Right renal cortex interstitium (tissue), 3 donors: ENCODE measurements at regions not wholly inside any gene's neighbourhood (a gene's known extent, or its start where the extent isn't known, plus 50 kb on each side); places are given as distances from the start of the nearest gene placed in this dataset.

Experiments
- DNase-seq, 3 donors: peaks; one replicate each; pipeline ENCODE4 v3.0.0-alpha.2; 2013; ENCODE audit warnings: low read depth in 3 of 3, low spot score in 2 of 3

DNA sequence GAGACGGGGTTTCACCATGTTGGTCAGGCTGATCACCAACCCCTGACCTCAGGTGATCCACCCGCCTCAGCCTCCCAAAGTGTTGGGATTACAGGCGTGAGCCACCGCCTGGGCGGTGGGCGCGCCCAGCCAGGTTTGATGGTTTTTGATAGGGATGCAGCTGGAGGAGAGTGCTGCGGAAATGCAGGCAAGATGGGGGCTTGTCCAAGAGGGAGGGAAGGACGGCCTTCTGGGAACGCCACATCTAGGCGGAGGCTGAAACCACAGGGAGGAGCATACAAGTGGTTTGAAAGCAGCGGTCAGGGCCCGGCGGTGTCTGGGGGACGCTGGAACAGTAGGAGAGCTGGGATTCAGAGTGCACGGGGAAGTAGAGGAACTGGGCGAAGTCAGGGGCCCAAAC, 134.6 kb downstream of the VRK1 start:
- DNase-seq: no peak

DNA sequence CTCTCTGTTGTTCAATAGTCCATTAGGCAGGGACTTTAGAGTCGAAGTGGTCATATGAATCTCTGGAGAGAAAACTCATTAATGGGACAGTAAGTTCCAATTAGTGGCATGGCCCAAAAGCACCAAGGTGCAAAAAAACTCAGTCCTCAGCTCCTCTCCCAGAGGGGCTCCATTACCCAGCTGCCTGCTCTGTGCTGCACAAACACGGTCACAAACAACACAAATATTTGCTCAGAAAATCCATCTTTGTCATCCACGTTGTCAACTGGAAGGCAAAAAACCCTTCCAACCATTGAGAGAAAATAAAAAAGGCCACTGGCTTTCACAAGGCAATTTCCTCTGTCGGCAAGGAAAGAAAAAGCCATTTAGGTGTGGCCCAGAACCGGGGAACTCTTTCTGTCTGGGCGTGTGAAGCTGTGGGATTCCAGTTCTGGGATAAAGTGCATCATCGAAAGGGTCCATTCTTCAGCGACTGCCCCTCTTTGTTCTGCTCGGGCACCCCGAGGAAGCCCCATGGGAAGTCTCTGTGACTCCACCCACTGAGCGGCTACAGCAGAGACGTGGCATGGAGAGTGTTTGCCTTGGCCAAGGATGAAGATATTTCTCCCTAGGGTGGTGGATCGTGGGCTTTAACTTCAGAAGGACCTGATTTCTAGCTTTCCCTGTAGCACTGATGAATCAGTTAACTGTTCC, 137.6 kb downstream of the VRK1 start:
- no peak for DNase-seq

DNA sequence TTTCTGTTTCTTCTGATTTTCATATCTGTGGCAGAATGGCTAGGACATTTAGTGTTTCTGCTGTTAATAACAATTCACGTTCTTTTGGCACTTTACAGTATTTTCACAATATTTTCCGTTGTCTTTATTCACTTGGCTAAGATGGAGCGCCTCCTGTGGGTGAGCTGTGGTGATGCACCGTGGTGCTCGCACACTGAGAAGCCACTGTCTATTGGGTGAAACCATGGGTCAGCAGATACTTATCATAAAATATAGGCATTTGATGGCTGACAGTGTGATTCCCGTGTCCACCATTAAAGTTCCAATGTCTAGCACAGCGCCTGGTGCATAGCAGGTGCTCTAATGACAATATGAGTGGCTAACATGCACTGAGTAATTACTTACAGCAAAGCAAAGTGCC, 141.8 kb downstream of the VRK1 start:
- DNase-seq: no peak

DNA sequence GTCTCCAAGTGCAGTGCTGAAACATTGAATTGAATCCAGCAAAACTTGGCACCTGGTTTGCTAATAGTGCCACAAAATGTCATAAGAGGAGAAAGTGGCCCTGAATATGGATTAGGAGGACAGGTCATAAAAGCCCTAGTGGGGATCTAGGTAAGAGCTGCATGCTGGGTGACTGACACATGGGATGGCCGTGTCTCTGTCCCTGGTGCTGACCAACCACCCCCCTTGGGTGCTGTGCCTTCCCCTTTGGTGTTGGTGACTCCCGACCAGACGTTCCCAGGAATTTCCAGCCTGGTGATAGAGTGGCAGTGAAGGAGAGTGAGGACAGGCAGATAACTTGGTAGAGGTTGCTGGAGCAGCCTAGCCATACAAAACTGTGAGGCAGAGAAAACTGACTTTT, 142.8 kb downstream of the VRK1 start:
- no peak for DNase-seq

DNA sequence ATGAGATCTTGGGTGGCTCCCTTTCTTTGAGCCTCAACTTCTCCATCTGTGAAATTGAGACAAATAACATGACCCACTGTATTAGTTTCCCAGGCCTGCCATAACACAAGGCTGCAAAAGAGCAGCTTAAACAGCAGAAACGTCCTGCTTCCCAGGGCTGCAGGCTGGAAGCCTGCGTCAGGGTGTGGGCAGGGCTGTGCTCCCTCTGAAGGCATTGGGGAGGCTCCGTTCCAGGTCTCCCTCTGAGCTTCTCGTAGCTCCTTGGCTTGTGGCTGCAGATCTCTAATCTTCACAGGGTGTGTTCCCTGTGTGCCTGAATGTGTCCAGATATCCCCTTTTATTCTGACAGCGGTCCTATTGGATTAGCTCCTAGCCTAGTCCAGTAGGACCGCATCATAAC, 147.1 kb downstream of the VRK1 start:
- DNase-seq: no peak

DNA sequence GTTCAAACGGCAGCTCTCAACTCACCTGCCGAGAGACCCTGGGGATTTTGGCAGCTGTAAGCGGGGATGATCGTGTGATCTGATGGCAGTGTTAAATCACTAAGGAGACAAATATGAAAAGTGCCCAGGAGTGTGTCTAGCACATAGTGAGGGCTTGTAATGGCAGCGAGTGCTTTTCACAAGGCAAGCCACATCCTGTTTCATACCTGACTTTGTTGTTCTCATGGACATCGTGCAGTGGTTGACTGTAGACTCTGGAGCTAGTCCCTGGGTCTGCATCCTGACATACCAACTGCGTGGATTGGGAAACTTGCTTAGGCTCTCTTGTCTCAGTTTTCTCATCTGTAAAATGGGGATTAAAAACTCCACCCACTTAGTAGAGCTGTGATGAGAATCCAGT, 148.5 kb downstream of the VRK1 start:
- DNase-seq: no peak

DNA sequence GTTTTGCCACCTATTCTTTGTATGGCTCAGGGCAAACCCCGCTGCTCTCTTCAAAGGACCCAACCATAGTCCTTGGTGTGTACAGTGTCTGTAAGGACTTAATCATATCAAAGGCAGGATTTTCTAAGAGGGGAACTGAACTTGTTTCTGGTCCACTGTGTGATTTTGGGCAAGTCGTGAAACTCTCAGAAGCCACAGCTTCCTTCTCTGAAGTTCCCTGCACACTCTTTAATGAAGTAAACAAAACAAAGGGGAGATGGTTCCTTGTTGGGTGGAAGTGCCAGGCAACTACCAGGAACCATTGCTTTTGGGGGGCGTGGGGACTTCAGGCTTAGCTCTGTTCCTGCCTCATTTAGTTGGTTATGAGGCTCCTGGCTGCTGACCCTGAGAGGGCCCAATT, 152.4 kb downstream of the VRK1 start:
- DNase-seq: no peak

DNA sequence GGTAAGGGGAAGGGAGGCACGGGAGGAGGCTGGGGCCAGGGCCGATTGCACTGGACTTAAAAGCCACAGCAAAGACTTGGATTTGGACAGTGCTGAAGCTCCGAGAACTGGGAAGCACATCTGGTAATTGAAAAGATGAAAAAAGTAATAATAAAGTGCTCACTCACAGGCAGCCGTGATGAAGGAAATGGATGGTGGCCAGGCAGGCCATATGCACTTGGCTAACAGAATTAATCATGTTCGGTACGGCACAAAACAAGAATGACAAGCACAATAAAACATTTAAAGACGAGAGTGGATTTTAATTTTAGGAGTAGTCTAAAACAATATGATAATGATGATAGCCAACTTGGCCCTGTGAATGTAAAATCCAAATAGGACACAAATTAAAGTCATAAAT, 154.3 kb downstream of the VRK1 start:
- no peak for DNase-seq

DNA sequence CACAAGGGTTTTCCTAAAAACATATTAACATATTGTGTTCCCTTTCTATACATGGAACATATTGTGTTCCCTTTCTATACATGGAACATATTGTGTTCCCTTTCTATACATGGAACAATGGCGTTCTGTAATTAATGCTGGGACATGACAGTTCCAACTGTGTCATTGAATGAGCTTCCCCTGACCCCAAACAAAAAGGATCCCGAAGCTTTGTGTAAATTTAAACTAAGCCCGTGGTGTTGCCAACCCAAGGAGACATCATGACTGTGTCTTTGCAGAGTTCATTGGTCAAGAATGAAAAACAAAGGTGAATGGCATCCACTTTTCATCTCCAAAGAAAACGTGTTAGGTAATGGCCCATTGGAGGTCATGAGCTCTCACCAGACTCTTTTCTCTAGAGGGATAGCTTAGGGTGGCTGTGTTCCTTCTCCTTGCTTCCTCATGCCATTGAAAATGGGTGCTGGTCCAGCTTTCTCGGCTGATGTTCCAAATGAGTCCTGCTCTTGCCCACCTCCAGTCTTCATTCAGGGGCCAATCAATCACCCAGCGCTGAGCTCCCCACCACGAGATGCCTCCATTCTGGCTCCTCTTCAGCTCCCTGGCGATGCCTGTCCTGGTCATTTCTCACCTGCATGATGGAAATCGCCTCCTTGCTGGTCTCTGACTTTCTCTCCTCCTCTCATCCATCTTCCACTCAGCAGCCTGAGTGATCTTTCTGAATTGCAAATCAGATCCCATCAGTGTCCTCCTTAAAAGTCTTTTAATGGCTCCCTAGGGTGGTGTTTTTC, 156.1 kb downstream of the VRK1 start:
- DNase-seq: no peak

DNA sequence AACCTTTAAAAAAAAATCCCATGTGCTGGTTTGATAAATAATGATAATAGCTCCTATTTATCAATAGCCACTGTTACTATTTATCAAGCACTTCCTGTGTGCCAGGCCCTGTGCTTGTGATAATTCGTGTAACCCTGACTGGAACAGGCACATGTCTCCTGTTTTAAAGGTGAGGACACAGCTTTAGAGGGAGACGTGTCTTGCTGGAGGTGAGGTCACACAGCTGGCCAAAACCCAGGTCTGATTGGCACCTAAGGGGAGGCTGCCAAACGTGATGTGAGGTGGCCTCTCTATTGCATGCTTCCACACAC, 156.6 kb downstream of the VRK1 start:
- no peak for DNase-seq

DNA sequence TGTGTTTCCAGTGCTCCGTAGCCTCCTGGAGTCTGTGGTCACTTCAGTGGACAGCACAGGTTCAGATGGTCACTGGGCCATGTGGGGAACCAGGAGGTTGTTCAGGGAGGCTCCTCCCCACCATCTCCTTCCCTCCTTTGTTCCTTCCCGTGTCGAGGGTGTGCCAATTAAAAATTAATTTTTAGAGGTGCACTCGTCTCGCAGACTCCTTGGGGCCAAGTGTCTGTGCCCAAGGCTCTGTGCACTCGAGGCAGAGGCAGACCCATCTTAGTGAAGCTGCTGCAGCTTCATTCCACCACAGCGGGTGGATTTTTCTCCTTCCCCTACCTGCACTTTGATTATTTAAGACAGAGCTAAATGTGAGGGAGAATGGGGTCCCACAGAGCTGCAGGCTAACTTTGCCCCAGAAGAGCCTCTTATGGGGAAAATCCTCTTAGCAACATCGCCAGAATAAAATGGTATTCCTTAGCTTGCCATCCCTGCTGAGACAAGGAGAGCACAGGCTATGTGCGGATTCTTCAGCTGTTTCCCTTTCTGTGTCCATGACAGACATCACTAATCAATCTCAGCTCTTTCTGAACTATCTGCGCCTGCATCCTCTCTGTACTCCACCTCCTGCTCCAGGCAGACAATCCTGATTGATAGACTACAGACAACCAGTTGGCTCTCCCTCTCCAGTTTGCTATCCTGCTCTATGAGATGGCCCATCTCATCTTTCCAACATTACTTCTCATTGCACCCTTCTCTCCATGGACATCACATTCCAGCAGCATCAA, 159.5 kb downstream of the VRK1 start:
- DNase-seq: no peak

DNA sequence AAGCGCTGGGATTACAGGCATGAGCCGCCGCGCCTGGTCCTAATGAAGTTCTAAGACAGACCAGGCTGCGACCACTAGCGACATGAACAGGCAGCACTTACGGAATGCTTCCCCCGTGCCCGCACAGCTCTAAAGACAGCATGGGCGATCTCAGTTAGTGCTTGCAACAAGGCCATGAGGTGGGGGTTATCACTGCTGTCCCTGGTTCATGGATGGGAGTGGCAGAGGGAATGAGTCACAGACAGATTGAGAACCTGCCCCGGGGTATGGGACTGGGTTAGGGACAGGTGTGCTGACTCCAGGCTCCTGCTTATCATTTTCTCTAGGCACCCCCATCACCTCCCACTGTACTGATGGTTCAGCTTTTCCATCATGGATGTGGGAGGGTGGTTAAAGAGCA, 160.9 kb downstream of the VRK1 start:
- no peak for DNase-seq

DNA sequence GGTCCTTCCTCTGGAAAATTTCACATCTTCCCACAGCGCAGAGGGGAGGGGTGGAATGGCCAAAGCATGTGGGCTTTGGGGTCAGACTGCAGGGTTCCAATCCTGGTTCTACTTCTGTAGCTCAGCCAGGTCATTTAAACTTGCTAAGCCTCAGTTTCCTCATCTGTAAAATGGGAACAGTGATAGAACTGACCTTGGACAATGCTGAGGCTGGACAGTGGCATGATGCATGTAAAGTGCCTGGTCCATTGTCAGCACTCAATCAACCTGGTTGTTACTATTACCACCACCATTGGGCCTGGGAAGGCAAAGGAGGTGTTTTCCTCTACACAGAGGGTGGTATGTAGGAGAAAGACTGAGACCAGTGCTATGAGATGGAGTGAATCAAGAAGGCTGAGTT, 162.8 kb downstream of the VRK1 start:
- DNase-seq: no peak

DNA sequence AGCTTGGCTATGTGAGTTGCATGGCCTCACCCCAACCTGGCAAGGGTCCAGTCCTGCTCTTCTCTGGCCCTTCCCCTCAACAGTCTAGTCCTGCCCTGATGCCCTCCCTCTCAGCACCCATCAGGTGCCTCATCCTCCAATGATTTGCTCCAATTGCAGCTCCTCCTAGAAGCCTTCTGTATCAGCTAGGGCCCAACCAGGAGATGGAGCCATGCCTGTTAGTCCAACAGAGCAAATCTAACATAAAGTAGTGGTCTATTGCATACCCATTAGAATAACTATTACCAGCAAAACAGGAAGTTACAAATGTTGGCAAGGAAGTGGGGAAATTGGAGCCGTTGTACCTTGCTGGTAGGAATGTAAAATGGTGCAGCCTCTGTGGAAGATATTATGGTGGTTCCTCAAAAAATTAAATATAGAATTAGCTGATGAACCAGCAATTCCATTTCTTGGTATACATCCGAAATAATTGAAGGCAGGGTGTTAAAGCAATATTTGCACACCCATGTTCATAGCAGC, 163.5 kb downstream of the VRK1 start:
- no peak for DNase-seq

DNA sequence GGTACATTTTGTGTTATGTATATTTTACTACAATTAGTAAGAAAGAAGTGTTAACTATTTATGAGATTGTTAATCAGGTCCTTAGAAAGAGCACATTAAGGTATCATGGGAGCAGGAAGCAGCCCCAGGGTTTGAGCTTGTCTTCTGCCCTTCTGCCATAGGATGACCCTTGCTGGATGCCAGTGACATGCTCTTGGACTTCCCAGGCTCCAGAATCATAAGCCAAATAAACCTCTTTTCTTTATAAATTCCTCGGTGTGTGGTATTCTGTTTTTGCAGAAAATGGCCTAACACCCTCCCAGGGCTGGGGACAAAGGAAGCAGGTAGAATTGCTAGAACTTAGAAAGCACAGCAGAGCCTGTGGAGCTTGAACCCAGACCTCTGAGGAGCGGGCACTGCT, 164.7 kb downstream of the VRK1 start:
- DNase-seq: no peak

DNA sequence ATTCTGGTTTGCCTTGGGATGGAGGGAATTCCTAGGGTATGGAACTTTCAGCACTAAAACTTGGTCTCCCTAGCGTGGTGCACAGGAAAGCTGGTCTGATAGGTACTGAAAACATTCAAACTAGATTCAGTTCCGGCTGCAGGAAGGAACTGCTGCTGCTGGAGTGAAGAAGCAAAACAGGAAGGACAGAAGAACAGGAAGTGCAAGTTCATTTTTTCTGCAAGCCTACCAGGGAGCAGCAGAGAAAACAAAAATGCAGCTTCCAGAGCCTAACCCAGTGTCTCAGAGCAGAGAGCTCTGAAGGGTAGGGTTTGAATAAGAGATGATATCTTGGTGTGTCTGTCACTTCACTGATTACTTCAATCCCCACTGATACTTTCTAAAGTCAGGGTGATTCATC, 165.2 kb downstream of the VRK1 start:
- DNase-seq: no peak

DNA sequence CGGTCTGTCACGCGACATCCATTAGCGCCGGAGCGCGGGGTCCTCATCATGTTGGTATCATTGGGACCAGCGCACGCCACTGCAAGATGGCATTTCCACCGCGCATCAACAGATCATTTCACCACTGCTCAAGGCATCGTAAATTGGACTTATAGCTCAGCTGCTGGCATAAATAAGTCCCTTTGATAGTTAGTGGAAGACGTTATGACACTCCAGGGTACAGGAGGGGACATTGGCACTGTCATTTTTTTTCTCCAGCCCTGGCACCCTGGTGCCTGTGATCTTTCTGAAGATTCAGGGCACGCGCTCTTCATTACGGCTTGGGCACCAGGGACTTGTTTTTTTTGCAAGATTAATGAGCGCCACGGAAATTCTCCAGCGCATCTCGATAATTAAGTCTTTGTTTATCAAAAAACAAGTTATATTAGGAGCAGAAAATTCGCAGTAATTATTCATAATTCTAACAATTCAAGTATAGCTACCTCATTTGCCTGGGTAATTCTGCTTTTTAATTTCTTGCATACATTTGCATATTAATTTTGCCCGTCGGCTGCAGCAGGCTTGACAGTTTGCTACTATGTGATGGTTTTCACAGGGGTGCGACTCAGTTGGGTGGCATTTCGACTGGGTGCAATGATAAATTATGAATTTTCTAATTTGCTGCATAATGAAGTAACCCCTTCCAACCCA, 167.7 kb downstream of the VRK1 start:
- no peak for DNase-seq

DNA sequence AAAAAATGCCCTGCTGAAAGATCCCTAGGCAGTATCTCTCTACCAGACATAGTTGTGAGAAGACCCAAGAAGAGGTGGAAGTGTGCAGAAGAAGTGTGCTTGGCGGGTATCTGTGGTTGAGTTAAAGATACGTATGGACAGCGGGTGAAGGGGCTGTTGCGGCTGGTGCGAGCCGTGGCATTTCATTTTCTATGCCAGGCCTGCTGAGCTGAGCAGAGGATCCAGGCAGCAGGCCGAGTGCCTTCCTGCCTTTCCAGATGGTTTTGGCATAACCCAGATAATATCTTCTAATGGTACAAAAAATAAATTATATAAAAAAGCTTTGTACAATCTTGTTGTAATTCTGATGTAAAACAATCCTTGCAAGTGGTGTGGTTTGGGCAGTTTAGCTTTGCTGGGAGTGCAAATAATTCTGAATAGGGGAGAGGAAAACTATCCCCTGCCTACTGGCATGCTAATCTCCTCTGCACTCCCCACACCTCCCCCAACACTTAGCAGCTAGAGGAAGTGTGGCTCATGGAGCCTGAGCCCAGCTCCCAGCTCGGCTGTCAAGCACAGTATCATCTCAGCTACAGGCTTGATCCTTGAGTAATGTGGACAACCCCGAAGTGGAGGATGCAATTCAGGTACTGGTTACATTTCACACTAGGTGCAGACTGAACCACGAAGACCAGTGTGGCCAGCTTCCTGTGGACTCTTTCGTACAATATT, 168.9 kb downstream of the VRK1 start:
- no peak for DNase-seq

DNA sequence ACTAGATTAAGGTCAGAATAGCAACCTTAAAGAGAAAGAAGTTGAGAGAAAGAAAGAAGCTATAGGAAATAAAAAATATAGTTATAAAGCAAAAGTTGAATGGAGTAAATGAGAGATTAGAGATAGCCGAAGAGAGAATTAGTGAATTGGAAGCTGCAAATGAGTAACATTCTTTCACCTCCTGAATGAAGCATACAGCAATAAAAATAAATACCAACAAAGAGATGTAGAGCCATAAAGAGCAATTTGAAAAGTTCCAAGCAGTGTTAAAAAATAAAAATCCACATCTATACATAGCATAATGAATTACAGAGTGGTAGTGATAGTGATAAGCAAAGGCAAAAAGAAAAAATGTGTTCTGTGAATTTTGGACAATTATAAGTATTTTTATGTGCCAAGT, 177.9 kb downstream of the VRK1 start:
- no peak for DNase-seq

DNA sequence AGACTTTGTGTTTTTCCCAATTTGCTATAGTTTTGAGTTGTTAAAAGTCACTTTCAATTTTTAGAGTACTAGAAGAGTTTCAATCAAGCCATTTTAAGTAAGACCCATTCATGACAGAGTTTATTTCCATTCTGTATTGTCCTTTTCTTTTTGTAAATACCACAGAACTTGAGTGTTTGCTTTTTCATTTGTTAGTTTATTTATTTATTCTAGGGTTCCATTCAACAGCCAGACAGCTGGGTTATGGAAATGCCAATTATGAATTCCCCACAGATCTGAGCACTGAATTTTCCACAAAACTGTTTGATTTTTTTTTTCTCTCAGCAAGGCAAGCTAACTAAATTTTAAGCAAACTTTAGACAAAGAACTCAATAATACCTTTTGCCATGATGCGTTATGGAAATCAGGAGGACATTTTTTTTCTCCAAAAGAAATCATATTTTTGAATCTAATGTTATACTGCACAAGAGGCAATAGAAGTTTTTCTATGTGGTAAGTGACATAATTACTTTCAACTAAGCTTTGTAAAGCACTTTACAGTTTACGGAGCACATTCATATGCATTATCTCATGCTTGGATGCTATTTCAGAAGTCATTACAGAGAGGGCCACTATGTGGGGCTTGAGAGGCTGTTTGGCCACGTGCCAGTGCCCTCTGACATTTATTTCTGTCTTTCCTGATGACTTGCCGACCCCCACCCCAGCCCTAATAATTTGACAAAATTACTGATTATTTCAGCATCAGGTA, 181.5 kb downstream of the VRK1 start:
- DNase-seq: no peak
